Inflammatory macrophage (primary cell): ENCODE measurements at regions not wholly inside any gene's neighbourhood (a gene's known extent, or its start where the extent isn't known, plus 50 kb on each side); places are given as distances from the start of the nearest gene placed in this dataset.

Source experiments
- DNase-seq, 2 donors: peaks; one replicate each; pipeline ENCODE4 v3.0.0-alpha.2; 2020 to 2022

GRCh38 chr3:111480091-111480490 is 61.9 kb upstream of the CD96 start:
- DNase-seq = no peak

- no peak for DNase-seq
Measured at GRCh38 chr3:111481551-111481950, 60.4 kb upstream of the CD96 start.

GRCh38 chr3:111482574-111482973 is 59.4 kb upstream of the CD96 start:
- DNase-seq = no peak

- no peak for DNase-seq
Measured at GRCh38 chr3:111485086-111485485, 56.9 kb upstream of the CD96 start.
